ENCODE measurements at regions not wholly inside any gene's neighbourhood (a gene's known extent, or its start where the extent isn't known, plus 50 kb on each side); places are given as distances from the start of the nearest gene placed in this dataset.
"Not testable (repeated sequence)": the region's sequence is repeated elsewhere in the genome, so short reads cannot be mapped to it uniquely, and the experiment has no call there.

GRCh38 chr16:16723819-16724519, 345.0 kb downstream of the NPIPA7 start:
- TF ChIP-seq, protein P1, sequence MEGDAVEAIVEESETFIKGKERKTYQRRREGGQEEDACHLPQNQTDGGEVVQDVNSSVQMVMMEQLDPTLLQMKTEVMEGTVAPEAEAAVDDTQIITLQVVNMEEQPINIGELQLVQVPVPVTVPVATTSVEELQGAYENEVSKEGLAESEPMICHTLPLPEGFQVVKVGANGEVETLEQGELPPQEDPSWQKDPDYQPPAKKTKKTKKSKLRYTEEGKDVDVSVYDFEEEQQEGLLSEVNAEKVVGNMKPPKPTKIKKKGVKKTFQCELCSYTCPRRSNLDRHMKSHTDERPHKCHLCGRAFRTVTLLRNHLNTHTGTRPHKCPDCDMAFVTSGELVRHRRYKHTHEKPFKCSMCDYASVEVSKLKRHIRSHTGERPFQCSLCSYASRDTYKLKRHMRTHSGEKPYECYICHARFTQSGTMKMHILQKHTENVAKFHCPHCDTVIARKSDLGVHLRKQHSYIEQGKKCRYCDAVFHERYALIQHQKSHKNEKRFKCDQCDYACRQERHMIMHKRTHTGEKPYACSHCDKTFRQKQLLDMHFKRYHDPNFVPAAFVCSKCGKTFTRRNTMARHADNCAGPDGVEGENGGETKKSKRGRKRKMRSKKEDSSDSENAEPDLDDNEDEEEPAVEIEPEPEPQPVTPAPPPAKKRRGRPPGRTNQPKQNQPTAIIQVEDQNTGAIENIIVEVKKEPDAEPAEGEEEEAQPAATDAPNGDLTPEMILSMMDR (conservative IDR thresholded peaks at IDR 0.05 in 1 of 2, IDR thresholded peaks at IDR 0.05 in 1 of 2; ENCODE audit: low read depth in 1 of 2, low read length in 2 of 2): not testable (repeated sequence)
- TF ChIP-seq EZH2 (IDR thresholded peaks at IDR 0.05; ENCODE audit: low read length, missing control alignments): not testable (repeated sequence)
